ENCODE measurements at regions not wholly inside any gene's neighbourhood (a gene's known extent, or its start where the extent isn't known, plus 50 kb on each side); places are given as distances from the start of the nearest gene placed in this dataset.

- Histone ChIP-seq H3K36me3 (ENCODE audit: control insufficient read depth in 2 of 2, insufficient read depth in 1 of 2, low read length in 2 of 2) (no peaks in the 10 kb centered on the region), H3K4me3 (ENCODE audit: low read depth, low read length) (no peak overlapping the region), H3K9me3 (ENCODE audit: control insufficient read depth, insufficient read depth, low read depth, low read length) (no peaks in the 10 kb centered on the region), H3K27ac (ENCODE audit: extremely low read depth, low read depth, low read length) (no peak overlapping the region), H3K4me1 (ENCODE audit: control insufficient read depth, insufficient read depth, low read length) (peaks cover 6% of the 10 kb centered on the region; the same call in 1 of the 2 replicates)
- ChIA-PET POLR2A (interaction anchor here (1.1 kb wide), 1 partner anchor 70 kb away, joined by 3 read pairs; no protein-coding TSS in a partner anchor), CTCF (interaction anchor here (0.5 to 2.4 kb wide), 5 partner anchors 8 to 1054 kb away, joined by 3 to 11 read pairs (median 6); no protein-coding TSS in a partner anchor)
- TF ChIP-seq, protein P1, sequence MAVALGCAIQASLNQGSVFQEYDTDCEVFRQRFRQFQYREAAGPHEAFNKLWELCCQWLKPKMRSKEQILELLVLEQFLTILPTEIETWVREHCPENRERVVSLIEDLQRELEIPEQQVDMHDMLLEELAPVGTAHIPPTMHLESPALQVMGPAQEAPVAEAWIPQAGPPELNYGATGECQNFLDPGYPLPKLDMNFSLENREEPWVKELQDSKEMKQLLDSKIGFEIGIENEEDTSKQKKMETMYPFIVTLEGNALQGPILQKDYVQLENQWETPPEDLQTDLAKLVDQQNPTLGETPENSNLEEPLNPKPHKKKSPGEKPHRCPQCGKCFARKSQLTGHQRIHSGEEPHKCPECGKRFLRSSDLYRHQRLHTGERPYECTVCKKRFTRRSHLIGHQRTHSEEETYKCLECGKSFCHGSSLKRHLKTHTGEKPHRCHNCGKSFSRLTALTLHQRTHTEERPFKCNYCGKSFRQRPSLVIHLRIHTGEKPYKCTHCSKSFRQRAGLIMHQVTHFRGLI (tag by site-specific recombination; IDR thresholded peaks at IDR 0.05) = no peak
- TF ChIP-seq, protein P2, sequence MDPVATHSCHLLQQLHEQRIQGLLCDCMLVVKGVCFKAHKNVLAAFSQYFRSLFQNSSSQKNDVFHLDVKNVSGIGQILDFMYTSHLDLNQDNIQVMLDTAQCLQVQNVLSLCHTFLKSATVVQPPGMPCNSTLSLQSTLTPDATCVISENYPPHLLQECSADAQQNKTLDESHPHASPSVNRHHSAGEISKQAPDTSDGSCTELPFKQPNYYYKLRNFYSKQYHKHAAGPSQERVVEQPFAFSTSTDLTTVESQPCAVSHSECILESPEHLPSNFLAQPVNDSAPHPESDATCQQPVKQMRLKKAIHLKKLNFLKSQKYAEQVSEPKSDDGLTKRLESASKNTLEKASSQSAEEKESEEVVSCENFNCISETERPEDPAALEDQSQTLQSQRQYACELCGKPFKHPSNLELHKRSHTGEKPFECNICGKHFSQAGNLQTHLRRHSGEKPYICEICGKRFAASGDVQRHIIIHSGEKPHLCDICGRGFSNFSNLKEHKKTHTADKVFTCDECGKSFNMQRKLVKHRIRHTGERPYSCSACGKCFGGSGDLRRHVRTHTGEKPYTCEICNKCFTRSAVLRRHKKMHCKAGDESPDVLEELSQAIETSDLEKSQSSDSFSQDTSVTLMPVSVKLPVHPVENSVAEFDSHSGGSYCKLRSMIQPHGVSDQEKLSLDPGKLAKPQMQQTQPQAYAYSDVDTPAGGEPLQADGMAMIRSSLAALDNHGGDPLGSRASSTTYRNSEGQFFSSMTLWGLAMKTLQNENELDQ (tag by site-specific recombination; IDR thresholded peaks at IDR 0.05; ENCODE audit: low read depth) = no peak
- TF ChIP-seq, protein P3, sequence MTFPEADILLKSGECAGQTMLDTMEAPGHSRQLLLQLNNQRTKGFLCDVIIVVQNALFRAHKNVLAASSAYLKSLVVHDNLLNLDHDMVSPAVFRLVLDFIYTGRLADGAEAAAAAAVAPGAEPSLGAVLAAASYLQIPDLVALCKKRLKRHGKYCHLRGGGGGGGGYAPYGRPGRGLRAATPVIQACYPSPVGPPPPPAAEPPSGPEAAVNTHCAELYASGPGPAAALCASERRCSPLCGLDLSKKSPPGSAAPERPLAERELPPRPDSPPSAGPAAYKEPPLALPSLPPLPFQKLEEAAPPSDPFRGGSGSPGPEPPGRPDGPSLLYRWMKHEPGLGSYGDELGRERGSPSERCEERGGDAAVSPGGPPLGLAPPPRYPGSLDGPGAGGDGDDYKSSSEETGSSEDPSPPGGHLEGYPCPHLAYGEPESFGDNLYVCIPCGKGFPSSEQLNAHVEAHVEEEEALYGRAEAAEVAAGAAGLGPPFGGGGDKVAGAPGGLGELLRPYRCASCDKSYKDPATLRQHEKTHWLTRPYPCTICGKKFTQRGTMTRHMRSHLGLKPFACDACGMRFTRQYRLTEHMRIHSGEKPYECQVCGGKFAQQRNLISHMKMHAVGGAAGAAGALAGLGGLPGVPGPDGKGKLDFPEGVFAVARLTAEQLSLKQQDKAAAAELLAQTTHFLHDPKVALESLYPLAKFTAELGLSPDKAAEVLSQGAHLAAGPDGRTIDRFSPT (tag by site-specific recombination; IDR thresholded peaks at IDR 0.05) = no peak
- TF ChIP-seq ZBTB17 (tag by site-specific recombination; IDR thresholded peaks at IDR 0.05) (peak; percentile 22; the same call in 1 of the 2 replicates), ZNF266 (tag by site-specific recombination; IDR thresholded peaks at IDR 0.05; ENCODE audit: low read depth) (no peak)
- TF ChIP-seq, protein P4, sequence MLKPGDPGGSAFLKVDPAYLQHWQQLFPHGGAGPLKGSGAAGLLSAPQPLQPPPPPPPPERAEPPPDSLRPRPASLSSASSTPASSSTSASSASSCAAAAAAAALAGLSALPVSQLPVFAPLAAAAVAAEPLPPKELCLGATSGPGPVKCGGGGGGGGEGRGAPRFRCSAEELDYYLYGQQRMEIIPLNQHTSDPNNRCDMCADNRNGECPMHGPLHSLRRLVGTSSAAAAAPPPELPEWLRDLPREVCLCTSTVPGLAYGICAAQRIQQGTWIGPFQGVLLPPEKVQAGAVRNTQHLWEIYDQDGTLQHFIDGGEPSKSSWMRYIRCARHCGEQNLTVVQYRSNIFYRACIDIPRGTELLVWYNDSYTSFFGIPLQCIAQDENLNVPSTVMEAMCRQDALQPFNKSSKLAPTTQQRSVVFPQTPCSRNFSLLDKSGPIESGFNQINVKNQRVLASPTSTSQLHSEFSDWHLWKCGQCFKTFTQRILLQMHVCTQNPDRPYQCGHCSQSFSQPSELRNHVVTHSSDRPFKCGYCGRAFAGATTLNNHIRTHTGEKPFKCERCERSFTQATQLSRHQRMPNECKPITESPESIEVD (tag by site-specific recombination; IDR thresholded peaks at IDR 0.05) = peak; percentile 33; the same call in 1 of the 2 replicates
Measured at GRCh38 chr6:44660561-44661220, 273.2 kb downstream of the CDC5L start.

GRCh38 chr6:44661221-44662008, 273.9 kb downstream of the CDC5L start:
- no peaks in the 10 kb centered on the region for H3K9me3 ChIP-seq (ENCODE audit: control insufficient read depth, insufficient read depth, low read depth, low read length)
- TF ChIP-seq ZNF335 (tag by site-specific recombination; conservative IDR thresholded peaks at IDR 0.05) = no peak
- TF ChIP-seq ZBTB17 (tag by site-specific recombination; IDR thresholded peaks at IDR 0.05) = peak; percentile 77
- peak; percentile 66; the same call in 1 of the 2 replicates for TF ChIP-seq TRIM28 (IDR thresholded peaks at IDR 0.05; ENCODE audit: borderline replicate concordance, low read length)
- TF ChIP-seq RBAK (tag by site-specific recombination; IDR thresholded peaks at IDR 0.05) = no peak
- peak; percentile 41 for TF ChIP-seq GLIS1 (tag by site-specific recombination; IDR thresholded peaks at IDR 0.05)
- TF ChIP-seq HOXD13 (CRISPR knock-in tag; IDR thresholded peaks at IDR 0.05; ENCODE audit: borderline replicate concordance) = no peak
- 0 out of 2 replicates have a peak, but pooled peaks have one; percentile 12 for TF ChIP-seq IKZF3 (tag by site-specific recombination; IDR thresholded peaks at IDR 0.05)
- no peak for TF ChIP-seq ZNF112 (tag by site-specific recombination; IDR thresholded peaks at IDR 0.05)
- TF ChIP-seq ZNF341 (tag by site-specific recombination; IDR thresholded peaks at IDR 0.05; ENCODE audit: low read depth) = no peak
- no peak for TF ChIP-seq ZBTB6 (tag by site-specific recombination; IDR thresholded peaks at IDR 0.05)
- 0 out of 2 replicates have a peak, but pooled peaks have one; percentile 39 for TF ChIP-seq ZBTB48 (tag by site-specific recombination; IDR thresholded peaks at IDR 0.05)
- ChIA-PET CTCF (interaction anchor here (0.5 to 1.9 kb wide), 6 partner anchors 8 to 1054 kb away, joined by 3 to 7 read pairs (median 3); no protein-coding TSS in a partner anchor), POLR2A (interaction anchor here (1.1 kb wide), 1 partner anchor 70 kb away, joined by 3 read pairs; no protein-coding TSS in a partner anchor)
- H3K4me3 ChIP-seq (ENCODE audit: low read depth, low read length) = no peak overlapping the region
- H3K36me3 ChIP-seq (ENCODE audit: control insufficient read depth in 2 of 2, insufficient read depth in 1 of 2, low read length in 2 of 2) = no peaks in the 10 kb centered on the region
- peaks cover 6% of the 10 kb centered on the region; the same call in 1 of the 2 replicates for H3K4me1 ChIP-seq (ENCODE audit: control insufficient read depth, insufficient read depth, low read length)
- no peak overlapping the region for H3K27ac ChIP-seq (ENCODE audit: extremely low read depth, low read depth, low read length)
